HG02610 (cell line): ENCODE measurements at regions not wholly inside any gene's neighbourhood (a gene's known extent, or its start where the extent isn't known, plus 50 kb on each side); places are given as distances from the start of the nearest gene placed in this dataset.

ENCODE experiments used
- ATAC-seq: cut with Tn5 transposase; IDR thresholded peaks from one replicate; pipeline ENCODE4 v1.9.1; 2021; ENCODE audit warnings: mild to moderate bottlenecking, moderate library complexity; ENCODE audit not compliant: unreplicated experiment

GRCh38 chr3:182527745-182528144, 265.6 kb upstream of the ATP11B start:
- ATAC-seq = no peak

DNA sequence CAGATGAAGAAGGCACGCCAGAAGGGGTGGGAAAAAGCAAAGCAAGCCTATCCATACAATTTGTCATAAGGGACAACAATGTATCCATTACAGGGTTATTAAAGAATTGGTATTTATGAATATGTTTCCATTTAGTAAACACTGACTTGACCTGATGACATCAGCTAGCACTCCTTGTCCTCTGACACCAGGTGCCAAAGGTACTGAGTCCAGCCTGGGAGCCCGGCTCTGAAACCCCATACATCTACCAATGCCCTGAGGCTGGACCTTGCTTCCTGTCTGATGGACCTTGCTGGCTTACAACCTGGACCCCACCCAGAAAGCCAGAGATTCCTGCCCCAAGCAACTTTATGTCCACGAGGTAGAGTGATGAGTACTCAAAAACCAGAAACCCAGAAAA, 263.0 kb upstream of the ATP11B start:
- no peak for ATAC-seq

DNA sequence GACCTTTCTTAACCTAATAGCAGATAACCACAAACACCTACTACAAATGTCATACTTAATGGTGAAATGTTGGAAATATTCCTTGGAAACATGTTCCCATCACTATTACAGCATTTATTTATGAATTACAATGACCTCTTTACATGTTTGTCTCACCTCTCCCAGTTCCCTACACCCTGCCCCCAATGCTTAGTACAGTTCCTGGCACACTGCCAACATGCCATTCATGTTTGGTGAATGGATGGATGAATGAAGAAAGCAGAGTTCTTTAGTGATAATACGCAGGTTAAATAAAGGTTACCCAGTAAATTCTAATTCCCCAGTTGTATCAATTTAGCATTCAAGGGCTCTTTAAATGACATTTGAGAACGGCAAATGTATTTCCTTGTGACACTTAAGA, 259.9 kb upstream of the ATP11B start:
- no peak for ATAC-seq

- no peak for ATAC-seq
Measured at GRCh38 chr3:182544542-182544941, 248.8 kb upstream of the ATP11B start.

- no peak for ATAC-seq
Measured at GRCh38 chr3:182562274-182562673, 231.0 kb upstream of the ATP11B start.

GRCh38 chr3:182565916-182566796, 227.1 kb upstream of the ATP11B start:
- ATAC-seq = no peak

DNA sequence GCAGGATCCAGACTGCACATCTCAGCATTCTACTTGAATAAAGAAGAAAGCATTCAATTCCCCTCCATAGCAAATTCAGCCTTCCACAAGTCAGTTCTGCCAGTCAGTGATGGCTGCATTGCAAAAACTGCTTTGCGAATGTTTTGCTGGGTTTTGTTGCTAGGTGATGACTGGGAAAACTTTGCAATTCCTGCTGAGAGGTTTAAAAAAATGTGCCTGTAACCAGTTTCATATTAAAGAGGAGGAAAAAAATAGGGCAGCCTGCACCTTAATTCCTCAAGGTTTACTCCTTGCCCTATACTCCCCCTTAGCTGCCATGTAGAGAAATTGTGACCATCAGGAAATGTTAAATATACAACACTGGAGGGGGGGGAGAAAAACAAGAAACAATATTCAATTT, 225.6 kb upstream of the ATP11B start:
- no peak for ATAC-seq

DNA sequence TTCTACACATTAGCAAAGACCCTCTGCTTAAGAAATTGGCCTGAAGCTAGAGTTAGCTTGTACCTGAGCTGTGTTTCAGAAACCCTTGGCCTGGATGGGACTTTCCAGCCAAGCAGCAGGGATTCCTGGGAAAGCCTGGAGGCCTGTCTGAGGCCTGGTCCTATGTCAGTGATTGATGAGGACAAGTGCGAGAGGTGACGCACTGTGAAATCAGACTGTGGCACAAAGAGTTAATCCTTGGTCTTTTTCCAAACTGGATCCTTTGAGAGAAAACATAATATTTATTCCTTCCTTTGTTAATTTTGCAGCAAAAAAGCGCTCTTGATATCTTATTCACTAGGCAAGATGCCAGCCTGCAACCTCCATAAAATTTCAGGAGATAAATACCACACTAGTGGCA, 225.0 kb upstream of the ATP11B start:
- no peak for ATAC-seq

DNA sequence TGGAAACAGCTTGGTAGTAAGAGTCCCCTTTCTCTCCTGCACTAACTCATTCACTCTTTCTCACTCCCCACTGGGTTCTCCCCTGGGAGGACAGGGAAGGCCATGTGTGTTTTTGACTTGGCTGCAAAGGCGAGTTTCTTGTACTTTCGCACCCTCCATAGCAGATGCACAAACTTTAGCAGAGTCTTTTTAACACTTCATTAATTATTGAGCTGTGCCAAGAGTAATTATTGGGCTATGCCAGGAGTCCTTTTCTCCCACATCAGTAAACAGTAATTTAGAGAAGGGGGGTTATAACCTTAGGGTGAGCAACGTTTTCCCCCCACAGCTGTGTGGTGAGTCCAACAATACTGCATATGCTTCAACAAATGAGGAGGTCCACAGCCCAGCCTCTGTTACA, 224.4 kb upstream of the ATP11B start:
- ATAC-seq = no peak

DNA sequence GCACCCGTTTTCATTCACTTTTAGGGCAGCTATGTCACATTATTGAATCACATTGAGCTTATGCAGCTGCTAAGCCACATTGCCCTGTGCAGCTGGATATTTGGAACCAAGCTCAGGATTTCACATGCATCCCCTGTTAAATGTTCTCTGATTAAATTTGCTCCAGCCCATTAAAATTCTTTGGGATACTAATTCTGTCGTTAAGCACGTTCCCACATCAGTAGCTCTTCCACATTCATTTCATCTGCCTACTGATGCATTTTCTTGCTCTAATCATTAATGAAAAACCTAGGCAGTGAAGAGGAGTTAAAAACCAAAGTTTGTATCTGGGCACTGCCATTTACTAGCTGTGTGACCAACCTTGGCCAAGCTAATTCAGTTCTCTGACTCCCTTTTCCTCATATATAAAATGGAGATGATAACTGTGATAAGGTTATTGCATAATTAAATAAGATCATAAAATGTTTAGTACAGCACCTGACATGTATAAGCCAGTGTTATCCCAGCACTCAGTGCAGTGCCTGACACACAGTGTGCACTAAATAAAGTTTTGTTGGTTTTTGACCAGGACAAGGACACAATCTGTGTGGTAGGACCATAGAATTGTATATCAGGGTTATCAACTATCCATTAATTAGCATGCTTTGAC, 222.2 kb upstream of the ATP11B start:
- no peak for ATAC-seq

- no peak for ATAC-seq
Measured at GRCh38 chr3:182575941-182576340, 217.4 kb upstream of the ATP11B start.

DNA sequence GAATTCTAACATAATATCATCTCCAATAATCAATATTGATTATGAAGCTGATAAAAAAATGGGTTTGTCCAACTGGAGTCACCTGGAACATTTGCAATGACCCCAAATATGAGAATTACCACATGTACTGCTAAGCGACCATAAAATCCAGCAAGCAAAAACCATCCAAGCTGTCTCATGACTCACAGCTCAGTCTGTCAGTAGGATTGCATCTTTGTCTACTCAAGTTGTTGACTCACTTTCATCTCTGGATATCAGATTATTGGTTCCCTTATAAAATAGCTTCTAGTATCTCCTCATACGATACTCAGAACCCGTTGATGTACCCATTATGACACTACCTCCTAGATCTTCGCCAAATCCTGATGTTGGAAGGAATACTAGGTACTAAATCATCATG, 209.8 kb upstream of the ATP11B start:
- ATAC-seq = no peak

GRCh38 chr3:182585532-182586150, 207.7 kb upstream of the ATP11B start:
- ATAC-seq = no peak

DNA sequence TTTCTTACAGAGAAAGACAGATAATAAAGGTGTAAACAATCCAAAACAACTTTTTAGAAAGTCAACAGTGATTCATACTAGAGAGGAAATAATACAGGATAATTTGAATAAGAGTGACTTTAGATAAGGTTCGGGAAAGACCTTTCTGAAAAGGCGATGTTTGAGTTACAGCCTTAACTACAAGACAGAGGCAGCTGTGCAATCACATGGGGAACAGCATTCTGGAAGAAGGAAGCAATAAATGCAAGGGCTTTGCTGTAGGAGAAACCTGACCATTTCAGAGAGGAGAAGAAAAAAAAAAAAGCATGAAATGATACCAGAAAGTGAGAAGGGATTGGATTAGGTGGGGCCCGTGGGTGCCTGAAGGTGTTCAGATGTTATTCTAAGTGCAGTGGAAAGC, 200.6 kb upstream of the ATP11B start:
- no peak for ATAC-seq

DNA sequence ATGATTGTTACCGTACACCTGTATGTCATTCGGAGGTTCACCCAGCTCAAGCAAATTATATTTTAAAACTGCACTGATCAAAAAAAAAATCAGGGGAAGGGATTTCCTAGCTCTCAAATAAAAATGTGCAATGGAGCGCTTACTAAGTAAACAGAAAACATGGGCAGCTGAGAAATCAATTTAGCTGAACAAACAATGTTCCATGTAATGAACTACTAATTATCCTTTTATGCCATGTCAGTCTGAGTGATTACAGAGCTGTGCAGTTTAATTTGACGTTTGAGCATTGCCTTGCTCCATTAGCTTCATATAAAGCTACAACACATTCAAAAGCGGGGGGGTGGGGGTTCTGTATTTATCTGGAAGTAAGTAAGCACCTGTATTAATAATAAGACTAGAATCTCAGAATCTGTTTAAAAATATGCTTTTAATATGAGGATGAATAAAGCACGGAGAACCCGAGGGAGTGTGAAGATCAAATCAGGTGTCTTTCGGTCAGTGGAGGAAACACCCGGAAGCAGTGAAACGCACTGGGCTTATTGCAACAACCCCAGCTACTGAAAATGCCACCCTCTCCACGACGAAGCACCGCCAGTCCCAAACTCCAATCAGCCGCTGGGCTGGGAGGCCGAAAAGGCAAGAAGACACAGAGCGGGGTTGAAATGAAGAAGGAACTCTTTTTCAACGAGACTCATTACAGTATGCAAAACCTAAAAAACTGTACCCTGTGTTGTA, 196.5 kb upstream of the ATP11B start:
- no peak for ATAC-seq

DNA sequence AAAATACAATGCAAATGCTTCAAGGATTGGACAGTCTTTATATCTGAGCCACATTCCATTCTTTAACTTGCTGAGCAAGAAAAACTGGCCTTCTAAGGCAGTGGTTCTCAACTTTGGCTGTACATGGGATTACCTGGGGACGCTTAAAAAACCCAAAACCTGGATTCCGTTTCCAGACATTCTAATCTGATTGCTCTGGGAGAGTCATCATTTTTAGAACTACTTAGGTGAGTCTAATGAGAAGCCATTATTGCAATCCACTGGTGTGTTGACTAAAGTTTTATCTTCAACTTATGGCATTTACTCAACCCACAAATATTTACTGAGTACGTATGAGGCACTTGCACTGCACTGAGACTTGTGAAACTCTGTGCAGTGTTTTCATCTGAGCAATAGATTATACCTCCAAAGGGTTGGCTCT, 195.7 kb upstream of the ATP11B start:
- no peak for ATAC-seq

DNA sequence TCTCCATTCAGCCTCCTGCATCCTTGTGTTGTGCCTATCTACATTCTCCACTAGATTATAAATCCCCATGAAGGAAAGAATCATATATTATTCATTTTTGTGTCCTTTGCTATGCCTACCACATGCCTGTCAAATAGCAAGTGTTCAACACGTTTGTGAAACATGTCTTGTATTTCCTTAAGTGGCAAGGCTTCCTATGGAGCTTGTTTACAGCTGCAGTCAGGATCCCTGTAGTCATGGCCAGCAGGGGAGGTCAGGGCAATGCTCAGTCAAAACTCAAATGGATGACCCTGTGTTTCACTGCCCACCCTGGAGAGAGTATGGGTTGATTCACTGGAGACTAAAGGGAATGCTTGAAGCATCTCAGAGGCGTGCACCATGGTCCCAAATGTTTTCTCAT, 191.7 kb upstream of the ATP11B start:
- no peak for ATAC-seq

GRCh38 chr3:182603501-182603900, 189.8 kb upstream of the ATP11B start:
- no peak for ATAC-seq

DNA sequence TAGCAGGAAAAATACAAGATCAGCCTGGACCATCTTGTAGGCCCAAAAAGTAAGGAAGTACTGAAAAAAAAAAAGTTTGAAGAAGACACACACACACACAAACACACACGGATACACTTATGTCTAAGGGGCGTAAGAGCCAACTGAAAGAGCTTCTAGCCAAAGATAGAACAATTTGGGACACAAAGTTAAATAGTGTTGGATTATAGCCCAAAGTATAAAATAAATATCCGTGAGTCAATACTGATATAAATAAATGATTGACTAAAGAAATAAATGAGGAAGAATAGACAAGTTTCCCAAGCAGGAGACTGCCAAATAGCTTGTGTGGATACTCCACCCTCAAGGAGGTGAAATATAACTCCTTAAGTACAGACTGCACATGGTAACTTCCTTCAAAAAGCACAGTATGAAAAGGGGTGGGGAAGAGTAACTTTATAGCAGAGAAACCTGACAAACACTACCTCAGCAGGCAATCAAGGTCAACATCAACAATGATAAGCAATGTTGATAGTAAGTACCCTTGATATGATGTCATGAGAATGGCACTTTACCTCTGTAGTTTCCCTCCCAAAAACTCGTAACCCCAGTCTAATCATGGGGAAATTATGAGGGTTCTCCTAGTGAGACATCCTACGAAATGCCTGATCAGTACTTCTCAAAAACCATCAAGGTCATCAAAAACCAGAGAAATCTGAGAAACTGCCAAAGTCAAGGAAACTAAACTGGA, 187.3 kb upstream of the ATP11B start:
- no peak for ATAC-seq

DNA sequence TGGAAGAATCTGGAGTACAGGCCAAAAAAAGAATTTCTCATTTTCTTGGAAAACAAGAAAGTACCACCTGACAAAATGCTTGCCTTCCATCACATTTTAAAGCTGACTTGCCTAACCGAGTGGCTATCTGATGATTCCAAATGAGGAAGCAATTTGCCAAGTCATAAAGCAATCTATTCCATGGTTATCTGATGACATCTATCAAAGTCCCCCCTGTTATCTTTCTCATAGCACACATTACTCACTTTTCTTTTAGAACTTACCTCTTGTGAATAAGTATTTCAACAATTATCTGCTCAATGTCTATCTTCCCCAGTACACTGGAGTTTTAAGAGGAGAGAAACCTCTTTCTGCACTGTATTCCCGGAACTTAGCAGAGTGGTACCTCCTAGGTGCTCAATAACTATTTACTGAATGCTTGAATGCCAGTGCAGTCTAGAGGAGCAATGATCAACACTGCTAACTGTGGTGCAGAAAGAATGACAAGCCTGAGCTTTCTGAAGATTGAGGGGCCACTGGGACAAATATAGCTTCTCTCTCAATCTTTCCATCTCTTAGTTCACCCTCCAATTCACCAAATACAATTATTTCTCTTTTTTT, 186.3 kb upstream of the ATP11B start:
- ATAC-seq = no peak
